ENCODE measurements at regions not wholly inside any gene's neighbourhood (a gene's known extent, or its start where the extent isn't known, plus 50 kb on each side); places are given as distances from the start of the nearest gene placed in this dataset.

DNA sequence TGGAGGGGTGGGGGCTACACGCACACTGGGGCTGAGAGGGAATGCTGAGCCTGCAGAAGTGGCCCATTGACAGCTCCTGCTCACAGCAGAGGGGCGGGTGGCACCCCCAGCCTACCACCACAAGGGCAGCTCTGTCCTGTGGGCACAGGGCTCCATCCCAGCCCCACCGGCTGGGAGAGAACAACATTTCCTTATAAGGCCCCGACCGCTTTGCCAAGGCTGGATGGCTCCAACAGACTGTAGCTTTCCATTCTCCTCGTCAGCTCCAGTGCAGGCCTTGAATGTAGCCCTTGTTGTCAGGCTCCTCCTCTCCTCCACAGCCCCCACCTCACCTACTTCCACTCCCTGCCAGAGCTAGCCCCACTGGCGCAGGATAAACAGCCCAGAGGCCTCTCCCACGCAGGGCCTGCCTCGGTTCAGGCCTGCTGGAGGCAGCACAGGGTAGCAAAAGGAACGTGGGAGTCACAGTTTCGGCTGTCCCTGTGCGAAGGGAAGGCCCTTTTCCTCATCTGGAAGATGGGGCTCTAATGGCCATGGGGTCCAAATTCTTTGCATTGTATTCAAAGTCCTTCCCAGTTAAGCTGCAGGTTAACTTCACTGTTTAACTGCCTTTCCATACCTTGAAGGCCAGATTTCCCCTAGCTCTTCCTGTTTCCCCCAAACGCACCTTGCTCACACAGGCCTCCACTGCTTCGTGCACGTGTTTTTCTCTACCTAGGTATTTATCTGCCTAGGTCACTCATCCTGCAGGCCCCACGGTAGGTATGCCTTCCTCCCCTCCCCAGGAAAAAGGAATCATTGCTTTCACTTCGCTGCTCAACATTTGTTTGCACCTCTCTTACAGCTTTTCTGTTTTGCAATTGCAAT lies 101.6 kb upstream of the LPP start:
- Mint-ChIP-seq H3K9me3 (ENCODE audit: unreplicated experiment) (no peaks in the 10 kb centered on the region), H3K36me3 (ENCODE audit: insufficient read depth, unreplicated experiment) (no peaks in the 10 kb centered on the region), H3K27me3 (ENCODE audit: insufficient read depth, unreplicated experiment) (no peaks in the 10 kb centered on the region), H3K27ac (ENCODE audit: unreplicated experiment) (peak overlapping the region; percentile 69), H3K4me1 (ENCODE audit: low read depth, unreplicated experiment) (peaks cover 25% of the 10 kb centered on the region), H3K4me3 (ENCODE audit: unreplicated experiment) (peak overlapping the region; percentile 48)
- H3K4me1 ChIP-seq: peaks cover 61% of the 10 kb centered on the region
- ChIA-PET POLR2A (interaction anchor here (0.6 to 2.1 kb wide), 7 partner anchors 101 to 311 kb away, joined by 3 to 14 read pairs (median 3); partner anchors contain the start of gene BCL6), CTCF (interaction anchor here (0.5 to 2.1 kb wide), 13 partner anchors 14 to 1084 kb away, joined by 3 to 15 read pairs (median 5); partner anchors contain the start of gene BCL6)
- no peaks in the 10 kb centered on the region for H3K36me3 ChIP-seq (ENCODE audit: control insufficient read depth, insufficient read depth, low read length)
- H3K9me3 ChIP-seq: no peaks in the 10 kb centered on the region
- no peak overlapping the region for H3K4me3 ChIP-seq (ENCODE audit: low read depth, low read length)
- DNase-seq: peak; percentile 76
- BruUV-seq (replicated peaks): no TSS peak
- H3K27me3 ChIP-seq (replicated peaks; ENCODE audit: control insufficient read depth, insufficient read depth, low read length): no peaks in the 10 kb centered on the region
- TF ChIP-seq, protein P1, sequence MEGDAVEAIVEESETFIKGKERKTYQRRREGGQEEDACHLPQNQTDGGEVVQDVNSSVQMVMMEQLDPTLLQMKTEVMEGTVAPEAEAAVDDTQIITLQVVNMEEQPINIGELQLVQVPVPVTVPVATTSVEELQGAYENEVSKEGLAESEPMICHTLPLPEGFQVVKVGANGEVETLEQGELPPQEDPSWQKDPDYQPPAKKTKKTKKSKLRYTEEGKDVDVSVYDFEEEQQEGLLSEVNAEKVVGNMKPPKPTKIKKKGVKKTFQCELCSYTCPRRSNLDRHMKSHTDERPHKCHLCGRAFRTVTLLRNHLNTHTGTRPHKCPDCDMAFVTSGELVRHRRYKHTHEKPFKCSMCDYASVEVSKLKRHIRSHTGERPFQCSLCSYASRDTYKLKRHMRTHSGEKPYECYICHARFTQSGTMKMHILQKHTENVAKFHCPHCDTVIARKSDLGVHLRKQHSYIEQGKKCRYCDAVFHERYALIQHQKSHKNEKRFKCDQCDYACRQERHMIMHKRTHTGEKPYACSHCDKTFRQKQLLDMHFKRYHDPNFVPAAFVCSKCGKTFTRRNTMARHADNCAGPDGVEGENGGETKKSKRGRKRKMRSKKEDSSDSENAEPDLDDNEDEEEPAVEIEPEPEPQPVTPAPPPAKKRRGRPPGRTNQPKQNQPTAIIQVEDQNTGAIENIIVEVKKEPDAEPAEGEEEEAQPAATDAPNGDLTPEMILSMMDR (IDR thresholded peaks at IDR 0.05; ENCODE audit: insufficient read depth in 1 of 2, low read depth in 1 of 2, low read length in 1 of 2, severe bottlenecking in 1 of 2, unreplicated experiment in 1 of 2): peak in 1 of 2 experiments; percentile 20
- intact Hi-C loops (cut with micrococcal nuclease; ENCODE audit: unreplicated experiment): loop anchor here (1.0 to 5.0 kb wide), 9 partner anchors 15 to 900 kb away; partner anchors contain the start of gene BCL6

DNA sequence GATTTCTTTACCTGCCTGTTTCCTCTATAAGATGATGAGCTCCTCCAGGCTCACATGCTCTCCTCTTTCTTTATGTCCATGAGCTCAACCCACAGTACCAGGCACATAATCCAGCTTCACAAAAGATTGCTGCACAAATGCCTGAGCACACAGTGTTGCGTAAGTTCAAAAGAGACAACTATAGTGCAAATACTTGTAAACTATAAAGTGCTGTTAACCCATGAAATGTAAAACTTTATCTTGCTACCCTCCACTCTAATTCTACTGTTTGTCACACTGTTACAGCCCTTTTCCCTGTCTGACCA lies 101.0 kb upstream of the LPP start:
- no peaks in the 10 kb centered on the region for H3K36me3 ChIP-seq (ENCODE audit: control insufficient read depth, insufficient read depth, low read length)
- TF ChIP-seq, protein P1 (IDR thresholded peaks at IDR 0.05; ENCODE audit: insufficient read depth in 1 of 2, low read depth in 1 of 2, low read length in 1 of 2, severe bottlenecking in 1 of 2, unreplicated experiment in 1 of 2): no peak
- ChIA-PET POLR2A (interaction anchor here (0.6 to 2.1 kb wide), 6 partner anchors 100 to 310 kb away, joined by 3 to 14 read pairs (median 3); partner anchors contain the start of gene BCL6), CTCF (interaction anchor here (0.7 to 2.1 kb wide), 10 partner anchors 15 to 314 kb away, joined by 3 to 15 read pairs (median 4); partner anchors contain the start of gene BCL6)
- Mint-ChIP-seq H3K27ac (ENCODE audit: unreplicated experiment) (peak overlapping the region; percentile 69), H3K27me3 (ENCODE audit: insufficient read depth, unreplicated experiment) (no peaks in the 10 kb centered on the region), H3K36me3 (ENCODE audit: insufficient read depth, unreplicated experiment) (no peaks in the 10 kb centered on the region), H3K4me1 (ENCODE audit: low read depth, unreplicated experiment) (peaks cover 25% of the 10 kb centered on the region), H3K4me3 (ENCODE audit: unreplicated experiment) (peak overlapping the region; percentile 48), H3K9me3 (ENCODE audit: unreplicated experiment) (no peaks in the 10 kb centered on the region)
- no peak overlapping the region for H3K4me3 ChIP-seq (ENCODE audit: low read depth, low read length)
- H3K27me3 ChIP-seq (replicated peaks; ENCODE audit: control insufficient read depth, insufficient read depth, low read length): no peaks in the 10 kb centered on the region
- H3K4me1 ChIP-seq: peaks cover 61% of the 10 kb centered on the region
- no TSS peak for BruUV-seq (replicated peaks)
- intact Hi-C loops (cut with micrococcal nuclease; ENCODE audit: unreplicated experiment): loop anchor here (1.0 to 5.0 kb wide), 7 partner anchors 16 to 899 kb away; no protein-coding TSS in a partner anchor
- no peaks in the 10 kb centered on the region for H3K9me3 ChIP-seq
- peak; percentile 67 to 72 for DNase-seq

DNA sequence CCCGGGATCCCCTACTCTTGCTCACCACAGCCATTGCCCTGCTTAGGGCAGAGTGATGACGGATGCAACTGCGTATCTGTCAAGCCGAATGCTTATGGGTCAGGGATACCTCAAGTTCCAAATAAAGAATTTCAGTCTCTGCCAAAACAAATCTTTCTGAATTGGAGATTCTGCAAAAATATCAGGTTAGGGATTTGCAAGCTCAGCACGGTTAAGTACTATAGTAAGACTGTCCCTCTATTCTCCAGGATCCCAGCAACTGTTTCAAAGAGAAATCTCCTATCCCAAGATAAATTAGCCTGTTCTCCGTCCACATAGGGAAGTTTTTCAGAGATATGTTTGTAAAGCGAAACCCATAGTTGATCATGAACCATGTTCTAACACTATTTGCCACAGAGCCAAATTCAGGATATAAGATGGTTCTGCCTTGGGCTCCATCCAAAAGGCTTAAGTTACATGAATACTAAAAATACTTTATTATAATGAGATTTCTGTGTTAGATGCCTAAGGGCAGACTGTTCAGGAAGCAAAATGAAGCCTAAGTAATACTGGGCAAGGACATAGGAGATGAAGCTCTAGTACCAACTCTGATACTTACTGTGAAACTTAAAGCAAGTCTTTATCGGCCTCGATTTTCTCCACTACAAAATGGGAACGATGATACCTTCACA lies 100.1 kb upstream of the LPP start:
- peaks cover 67% of the 10 kb centered on the region for H3K4me1 ChIP-seq
- no peaks in the 10 kb centered on the region for H3K36me3 ChIP-seq (ENCODE audit: control insufficient read depth, insufficient read depth, low read length)
- intact Hi-C loops (cut with micrococcal nuclease; ENCODE audit: unreplicated experiment): loop anchor here (1.0 to 5.0 kb wide), 7 partner anchors 17 to 898 kb away; no protein-coding TSS in a partner anchor
- no peaks in the 10 kb centered on the region for H3K27me3 ChIP-seq (replicated peaks; ENCODE audit: control insufficient read depth, insufficient read depth, low read length)
- peak overlapping the region; percentile 69 for H3K27ac Mint-ChIP-seq (ENCODE audit: unreplicated experiment)
- H3K4me1 Mint-ChIP-seq (ENCODE audit: low read depth, unreplicated experiment): peaks cover 25% of the 10 kb centered on the region
- TF ChIP-seq, protein P1 (IDR thresholded peaks at IDR 0.05; ENCODE audit: insufficient read depth in 1 of 2, low read depth in 1 of 2, low read length in 1 of 2, severe bottlenecking in 1 of 2, unreplicated experiment in 1 of 2): no peak
- H3K4me3 Mint-ChIP-seq (ENCODE audit: unreplicated experiment): no peak overlapping the region
- H3K36me3 Mint-ChIP-seq (ENCODE audit: insufficient read depth, unreplicated experiment): no peaks in the 10 kb centered on the region
- ChIA-PET CTCF (interaction anchor here (2.0 to 2.1 kb wide), 2 partner anchors 308 to 314 kb away, joined by 5 to 15 read pairs; partner anchors contain the start of gene BCL6), POLR2A (interaction anchor here (2.1 kb wide), 1 partner anchor 99 kb away, joined by 14 read pairs; no protein-coding TSS in a partner anchor)
- no peak overlapping the region for H3K4me3 ChIP-seq (ENCODE audit: low read depth, low read length)
- DNase-seq: no peak
- BruUV-seq (replicated peaks): no TSS peak
- no peaks in the 10 kb centered on the region for H3K9me3 ChIP-seq
- no peaks in the 10 kb centered on the region for H3K27me3 Mint-ChIP-seq (ENCODE audit: insufficient read depth, unreplicated experiment)
- no peaks in the 10 kb centered on the region for H3K9me3 Mint-ChIP-seq (ENCODE audit: unreplicated experiment)

Data from Caco-2 (cell line).